ENCODE measurements at regions not wholly inside any gene's neighbourhood (a gene's known extent, or its start where the extent isn't known, plus 50 kb on each side); places are given as distances from the start of the nearest gene placed in this dataset.

DNA sequence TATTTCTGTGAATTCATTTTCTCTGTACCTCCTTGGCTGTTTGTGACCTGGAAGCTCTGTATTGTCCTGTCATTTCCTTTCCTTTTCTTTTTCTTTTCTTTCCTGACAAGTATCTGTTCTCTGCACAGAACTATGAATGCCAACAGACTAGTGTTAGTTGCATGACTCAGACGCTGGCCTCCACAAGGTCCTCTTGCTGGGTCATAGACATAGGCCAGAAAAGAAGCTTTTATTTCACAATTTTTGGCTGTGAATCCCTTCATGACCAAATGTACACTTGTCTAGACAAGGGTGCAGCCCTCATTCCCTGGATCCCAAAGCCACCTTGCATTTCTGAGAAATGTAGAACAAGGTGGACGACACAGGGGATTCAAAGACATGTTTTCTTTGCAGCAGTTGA, 104.1 kb upstream of the MTNR1B start:
- TF ChIP-seq CTCF (IDR thresholded peaks at IDR 0.05) (no peak), EP300 (IDR thresholded peaks at IDR 0.05) (no peak), POLR2AphosphoS5 (IDR thresholded peaks at IDR 0.05) (no peak)

Measured in upper lobe of left lung (tissue), 4 donors.